Breast epithelium (tissue), 4 donors: ENCODE measurements at regions not wholly inside any gene's neighbourhood (a gene's known extent, or its start where the extent isn't known, plus 50 kb on each side); places are given as distances from the start of the nearest gene placed in this dataset.

ENCODE experiments used
- DNase-seq, 2 donors: peaks; one replicate each; pipeline ENCODE4 v3.0.0-alpha.2; 2019; ENCODE audit warnings: low spot score in 2 of 2
- H3K27ac ChIP-seq, 2 donors: fragments of 200-600 bp; sonication (generic) in 1 of 2; one replicate each; pipeline ENCODE4 v1.5.1; 2016 to 2019; ENCODE audit warnings: mild to moderate bottlenecking in 1 of 2
- H3K27me3 ChIP-seq, 2 donors: fragments of 200-600 bp; sonication (generic) in 1 of 2; one replicate each; pipeline versions ENCODE4 v1.5.1 to v1.6.0; 2017 to 2019; ENCODE audit warnings: control low read depth in 1 of 2, mild to moderate bottlenecking in 1 of 2
- H3K36me3 ChIP-seq: fragments of 200-600 bp; one replicate; pipeline ENCODE4 v1.5.1; 2019
- H3K4me1 ChIP-seq, 2 donors: fragments of 200-600 bp; sonication (generic); one replicate each; pipeline ENCODE4 v1.5.1; 2016 to 2019; ENCODE audit warnings: control low read depth in 1 of 2
- H3K4me3 ChIP-seq, 3 donors: fragments of 200-600 bp; sonication (generic); 1 replicate in 2 of 3; 2 replicates in 1 of 3; pipeline ENCODE4 v1.5.1; 2016 to 2019; ENCODE audit warnings: mild to moderate bottlenecking in 3 of 3, moderate library complexity in 2 of 3
- H3K9me3 ChIP-seq, 2 donors: fragments of 200-600 bp; sonication (generic) in 1 of 2; one replicate each; pipeline ENCODE4 v1.5.1; 2016 to 2019; ENCODE audit warnings: control low read depth in 1 of 2
- POLR2A ChIP-seq: fragments of 450-650 bp; IDR thresholded peaks from one replicate; pipeline ENCODE4 v1.6.1; 2016; ENCODE audit warnings: antibody characterized with exemption, mild to moderate bottlenecking, moderate library complexity
- POLR2AphosphoS5 ChIP-seq, 3 donors: sonication (generic); formaldehyde crosslinking; IDR thresholded peaks; one replicate each; pipeline ENCODE4 v1.6.1; 2017; ENCODE audit warnings: antibody characterized with exemption in 3 of 3
- intact Hi-C: fragments of 100-400 bp; cut with DNase I; formaldehyde crosslinking; loops from one replicate; pipeline ENCODE4 v1.15.1; 2023; ENCODE audit warnings: low total_unique reads
- TF ChIP-seq, protein P1 (sequence below), 3 donors: fragments of 450-650 bp; IDR thresholded peaks; one replicate each; pipeline ENCODE4 v1.5.1; 2016 to 2017; ENCODE audit warnings: antibody characterized with exemption in 3 of 3, mild to moderate bottlenecking in 3 of 3, moderate library complexity in 3 of 3

DNA sequence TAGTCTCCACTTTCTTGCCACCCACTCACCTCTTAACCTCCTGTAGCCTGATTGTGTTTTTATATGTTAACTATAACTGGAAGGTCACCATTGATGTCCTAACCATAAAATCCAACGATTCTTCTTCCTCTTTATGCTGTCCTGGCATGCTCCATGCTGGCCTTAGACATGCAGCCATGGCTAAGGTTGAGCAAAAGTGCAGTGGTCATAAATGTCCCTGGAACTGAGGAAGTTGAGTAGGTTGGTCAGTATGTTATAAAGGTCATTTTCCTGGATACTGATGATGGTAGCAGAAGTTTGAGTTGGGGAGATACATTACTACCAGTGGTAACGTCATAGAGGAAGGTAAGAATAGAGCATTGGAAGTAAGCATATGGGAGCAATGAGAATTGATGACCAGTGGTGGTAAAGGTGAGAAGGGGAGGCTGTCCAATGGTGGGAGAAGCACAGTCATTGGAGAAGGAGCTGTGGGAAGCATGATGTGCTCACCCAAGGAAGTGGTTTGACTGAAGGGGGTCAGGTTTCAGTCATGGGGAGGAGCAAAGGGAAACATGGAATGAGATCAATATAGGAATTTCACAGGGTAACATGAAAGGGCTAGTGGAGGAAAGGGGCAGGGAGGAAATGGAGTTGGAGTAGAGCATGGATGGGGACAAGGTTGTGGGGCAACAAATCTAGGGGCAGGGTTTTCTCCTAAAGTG, 240.8 kb downstream of the DACT1 start:
- intact Hi-C loops = no loop called here

GRCh38 chr14:58881433-58881832, 243.7 kb downstream of the DACT1 start:
- H3K27me3 ChIP-seq = no peaks in the 10 kb centered on the region
- no peaks in the 10 kb centered on the region for H3K9me3 ChIP-seq
- no peaks in the 10 kb centered on the region for H3K36me3 ChIP-seq
- DNase-seq = no peak
- intact Hi-C loops = no loop called here
- no peak overlapping the region for H3K4me3 ChIP-seq
- TF ChIP-seq, protein P1, sequence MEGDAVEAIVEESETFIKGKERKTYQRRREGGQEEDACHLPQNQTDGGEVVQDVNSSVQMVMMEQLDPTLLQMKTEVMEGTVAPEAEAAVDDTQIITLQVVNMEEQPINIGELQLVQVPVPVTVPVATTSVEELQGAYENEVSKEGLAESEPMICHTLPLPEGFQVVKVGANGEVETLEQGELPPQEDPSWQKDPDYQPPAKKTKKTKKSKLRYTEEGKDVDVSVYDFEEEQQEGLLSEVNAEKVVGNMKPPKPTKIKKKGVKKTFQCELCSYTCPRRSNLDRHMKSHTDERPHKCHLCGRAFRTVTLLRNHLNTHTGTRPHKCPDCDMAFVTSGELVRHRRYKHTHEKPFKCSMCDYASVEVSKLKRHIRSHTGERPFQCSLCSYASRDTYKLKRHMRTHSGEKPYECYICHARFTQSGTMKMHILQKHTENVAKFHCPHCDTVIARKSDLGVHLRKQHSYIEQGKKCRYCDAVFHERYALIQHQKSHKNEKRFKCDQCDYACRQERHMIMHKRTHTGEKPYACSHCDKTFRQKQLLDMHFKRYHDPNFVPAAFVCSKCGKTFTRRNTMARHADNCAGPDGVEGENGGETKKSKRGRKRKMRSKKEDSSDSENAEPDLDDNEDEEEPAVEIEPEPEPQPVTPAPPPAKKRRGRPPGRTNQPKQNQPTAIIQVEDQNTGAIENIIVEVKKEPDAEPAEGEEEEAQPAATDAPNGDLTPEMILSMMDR (IDR thresholded peaks at IDR 0.05) = no peak
- TF ChIP-seq POLR2A (no peak), POLR2AphosphoS5 (IDR thresholded peaks at IDR 0.05) (no peak)
- H3K27ac ChIP-seq = no peak overlapping the region
- H3K4me1 ChIP-seq = no peaks in the 10 kb centered on the region

More for the DNA sequence above, 240.8 kb downstream of the DACT1 start:
- no peak for DNase-seq
- Histone ChIP-seq H3K27ac (no peak overlapping the region), H3K36me3 (no peaks in the 10 kb centered on the region), H3K4me1 (no peaks in the 10 kb centered on the region), H3K27me3 (no peaks in the 10 kb centered on the region), H3K4me3 (no peak overlapping the region), H3K9me3 (no peaks in the 10 kb centered on the region)
- TF ChIP-seq POLR2A (no peak), POLR2AphosphoS5 (IDR thresholded peaks at IDR 0.05) (no peak)
- TF ChIP-seq, protein P1 (IDR thresholded peaks at IDR 0.05) = no peak

DNA sequence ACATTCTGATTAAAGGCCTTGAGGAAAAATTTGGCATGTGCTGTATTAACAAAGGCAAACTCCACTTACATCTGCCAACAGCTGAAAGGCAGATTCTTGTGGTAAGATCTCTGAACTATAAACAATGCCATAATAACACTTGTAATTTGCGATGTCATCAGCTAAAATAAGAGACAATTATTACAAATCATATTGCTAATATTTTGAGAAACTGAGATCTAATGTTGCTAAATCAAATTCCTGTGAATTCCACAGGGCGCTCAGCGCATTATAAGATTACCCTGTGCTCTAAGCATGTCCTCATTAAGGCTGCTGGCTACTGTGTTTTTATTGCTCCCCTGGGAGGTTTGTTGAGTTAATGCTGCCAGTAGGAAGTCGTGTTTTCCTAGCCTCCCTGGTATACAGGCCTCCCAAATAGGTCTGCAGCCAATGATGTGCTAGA, 244.8 kb downstream of the DACT1 start:
- intact Hi-C loops = no loop called here
- Histone ChIP-seq H3K4me3 (no peak overlapping the region), H3K9me3 (no peaks in the 10 kb centered on the region), H3K36me3 (no peaks in the 10 kb centered on the region), H3K27me3 (no peaks in the 10 kb centered on the region), H3K27ac (no peak overlapping the region), H3K4me1 (no peaks in the 10 kb centered on the region)
- TF ChIP-seq POLR2A (no peak), POLR2AphosphoS5 (IDR thresholded peaks at IDR 0.05) (no peak)
- TF ChIP-seq, protein P1 (IDR thresholded peaks at IDR 0.05) = no peak
- DNase-seq = no peak

DNA sequence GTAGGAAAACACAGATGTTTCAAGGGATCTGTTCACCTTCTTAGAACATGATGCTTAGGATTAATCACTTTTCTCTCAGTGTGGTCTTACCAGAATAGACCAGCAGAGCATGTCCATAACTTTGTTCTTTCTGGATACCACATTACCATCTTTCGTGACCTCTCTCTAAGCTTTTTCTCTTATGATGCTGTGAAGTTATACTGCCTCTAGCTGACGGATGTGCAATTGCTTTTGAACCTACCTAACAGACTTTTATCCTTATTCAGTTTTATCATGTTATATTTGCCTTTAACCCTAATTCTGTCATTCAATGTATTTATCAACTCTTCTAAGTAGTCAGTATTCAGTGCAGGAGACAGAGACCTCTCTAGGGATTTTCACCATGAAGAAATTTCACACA, 246.7 kb downstream of the DACT1 start:
- Histone ChIP-seq H3K4me3 (no peak overlapping the region), H3K36me3 (no peaks in the 10 kb centered on the region), H3K27ac (no peak overlapping the region), H3K4me1 (no peaks in the 10 kb centered on the region), H3K9me3 (no peaks in the 10 kb centered on the region), H3K27me3 (no peaks in the 10 kb centered on the region)
- intact Hi-C loops = no loop called here
- TF ChIP-seq POLR2AphosphoS5 (IDR thresholded peaks at IDR 0.05) (no peak), POLR2A (no peak)
- no peak for DNase-seq

GRCh38 chr14:58887931-58888330, 250.2 kb downstream of the DACT1 start:
- no peaks in the 10 kb centered on the region for H3K36me3 ChIP-seq
- no peaks in the 10 kb centered on the region for H3K27me3 ChIP-seq
- TF ChIP-seq POLR2AphosphoS5 (IDR thresholded peaks at IDR 0.05) = no peak

GRCh38 chr14:58898655-58899316, 261.0 kb downstream of the DACT1 start:
- no peaks in the 10 kb centered on the region for H3K36me3 ChIP-seq
- no peaks in the 10 kb centered on the region for H3K27me3 ChIP-seq
- H3K4me3 ChIP-seq = no peak overlapping the region
- no peaks in the 10 kb centered on the region for H3K9me3 ChIP-seq
- intact Hi-C loops = no loop called here
- H3K27ac ChIP-seq = no peak overlapping the region
- TF ChIP-seq POLR2A (no peak), POLR2AphosphoS5 (IDR thresholded peaks at IDR 0.05) (no peak)
- TF ChIP-seq, protein P1 (IDR thresholded peaks at IDR 0.05) = no peak
- DNase-seq = no peak
- H3K4me1 ChIP-seq = no peaks in the 10 kb centered on the region

More at GRCh38 chr14:58887931-58888330, 250.2 kb downstream of the DACT1 start:
- H3K9me3 ChIP-seq = no peaks in the 10 kb centered on the region
- H3K27ac ChIP-seq = no peak overlapping the region
- DNase-seq = no peak
- no peaks in the 10 kb centered on the region for H3K4me1 ChIP-seq
- H3K4me3 ChIP-seq = no peak overlapping the region
- intact Hi-C loops = no loop called here
